GM18870 (cell line): ENCODE measurements at regions not wholly inside any gene's neighbourhood (a gene's known extent, or its start where the extent isn't known, plus 50 kb on each side); places are given as distances from the start of the nearest gene placed in this dataset.
"Not testable (repeated sequence)": the region's sequence is repeated elsewhere in the genome, so short reads cannot be mapped to it uniquely, and the experiment has no call there.

ENCODE experiments used
- ATAC-seq: cut with Tn5 transposase; IDR thresholded peaks from one replicate; pipeline ENCODE4 v1.9.1; 2021; ENCODE audit warnings: moderate library complexity; ENCODE audit not compliant: unreplicated experiment

DNA sequence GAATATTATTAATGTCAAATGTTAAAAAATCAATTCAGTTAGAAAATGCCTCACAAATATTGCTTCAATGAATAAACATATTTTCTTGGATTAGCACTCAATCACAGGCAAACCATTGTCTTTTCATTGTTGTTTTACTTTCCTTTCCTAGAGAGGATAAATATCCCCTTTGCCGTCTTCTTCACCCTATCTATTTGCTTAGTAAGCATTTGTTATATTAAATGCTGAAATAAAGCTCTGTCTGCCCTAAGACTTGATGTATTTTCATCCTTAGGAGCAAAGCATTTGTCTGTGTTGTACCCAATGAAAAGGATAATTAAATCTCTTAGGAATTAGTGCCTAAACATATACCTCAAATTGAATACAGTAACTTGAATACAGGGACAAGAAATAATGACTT is 1071.2 kb upstream of the GYPC start:
- ATAC-seq: no peak

GRCh38 chr2:125588780-125589179 is 1067.2 kb upstream of the GYPC start:
- ATAC-seq: no peak

DNA sequence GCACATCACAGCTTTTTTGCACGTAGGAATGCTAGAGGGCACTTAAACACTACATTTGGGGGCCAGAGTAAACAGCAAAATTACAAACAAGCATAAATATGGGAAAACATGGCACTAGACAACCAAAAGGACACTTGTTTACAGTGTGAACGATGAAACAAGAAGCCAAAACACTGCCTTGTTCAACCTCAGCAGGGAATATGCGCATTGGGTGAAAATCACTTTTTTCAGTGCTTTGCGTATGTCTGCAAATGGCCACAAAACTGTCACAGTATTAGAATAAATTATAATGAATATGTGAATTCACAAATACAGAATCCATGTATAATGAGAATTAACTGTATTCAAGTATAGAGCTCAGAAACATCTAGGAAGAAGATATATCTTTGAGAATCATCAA is 1064.0 kb upstream of the GYPC start:
- ATAC-seq: no peak

GRCh38 chr2:125593036-125593435 is 1062.9 kb upstream of the GYPC start:
- no peak for ATAC-seq

- ATAC-seq: no peak
Observed at GRCh38 chr2:125596612-125597011, 1059.3 kb upstream of the GYPC start.

DNA sequence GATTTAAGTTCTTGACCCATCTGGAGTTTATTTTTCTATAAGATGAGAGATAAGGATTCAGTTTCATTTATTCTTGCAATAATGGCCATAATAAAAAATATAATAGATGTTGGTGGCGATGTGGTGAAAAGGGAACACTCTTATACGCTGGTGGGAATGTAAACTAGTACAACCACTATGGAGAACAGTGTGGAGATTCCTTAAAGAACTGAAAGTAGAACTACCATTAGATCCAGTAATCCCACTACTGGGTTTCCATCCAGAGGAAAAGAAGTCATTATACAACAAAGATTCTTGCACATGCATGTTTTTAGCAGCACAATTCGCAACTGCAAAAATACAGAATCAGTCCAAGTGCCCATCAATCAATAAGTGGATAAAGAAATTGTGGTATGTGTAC is 1040.5 kb upstream of the GYPC start:
- no peak for ATAC-seq

- no peak for ATAC-seq
Observed at GRCh38 chr2:125630377-125630776, 1025.6 kb upstream of the GYPC start.

- ATAC-seq: no peak
Observed at GRCh38 chr2:125634662-125635061, 1021.3 kb upstream of the GYPC start.

- no peak for ATAC-seq
Observed at GRCh38 chr2:125638345-125638744, 1017.6 kb upstream of the GYPC start.

- no peak for ATAC-seq
Observed at GRCh38 chr2:125642032-125642431, 1013.9 kb upstream of the GYPC start.

GRCh38 chr2:125643128-125643527 is 1012.8 kb upstream of the GYPC start:
- no peak for ATAC-seq

- ATAC-seq: no peak
Observed at GRCh38 chr2:125643585-125643984, 1012.4 kb upstream of the GYPC start.

- ATAC-seq: no peak
Observed at GRCh38 chr2:125644257-125644656, 1011.7 kb upstream of the GYPC start.

GRCh38 chr2:125652280-125652679 is 1003.7 kb upstream of the GYPC start:
- ATAC-seq: no peak

DNA sequence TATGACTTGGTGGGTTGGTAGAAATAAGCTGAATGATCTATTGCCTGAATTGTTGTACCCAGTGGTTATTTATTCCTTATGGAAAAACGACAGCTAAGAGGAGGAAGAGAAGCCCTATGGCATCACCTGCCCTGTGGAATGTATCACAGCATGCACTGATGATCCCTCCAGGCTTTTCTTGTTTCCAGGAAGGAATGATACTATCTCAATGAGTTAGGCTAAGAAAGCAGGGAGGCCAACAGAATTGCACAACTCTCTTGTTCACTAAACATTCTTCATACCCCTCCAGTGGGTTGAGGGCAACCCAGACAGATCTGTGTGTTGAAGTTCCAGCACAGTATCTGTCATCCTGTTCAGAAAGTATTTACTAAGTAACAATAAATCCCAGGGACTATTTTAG is 1001.7 kb upstream of the GYPC start:
- no peak for ATAC-seq

GRCh38 chr2:125656190-125656589 is 999.8 kb upstream of the GYPC start:
- no peak for ATAC-seq

- ATAC-seq: no peak
Observed at GRCh38 chr2:125658583-125658982, 997.4 kb upstream of the GYPC start.

GRCh38 chr2:125660369-125660768 is 995.6 kb upstream of the GYPC start:
- ATAC-seq: not testable (repeated sequence)

- no peak for ATAC-seq
Observed at GRCh38 chr2:125667630-125668029, 988.3 kb upstream of the GYPC start.

GRCh38 chr2:125679903-125680302 is 976.1 kb upstream of the GYPC start:
- no peak for ATAC-seq

- no peak for ATAC-seq
Observed at GRCh38 chr2:125680809-125681208, 975.1 kb upstream of the GYPC start.

- no peak for ATAC-seq
Observed at GRCh38 chr2:125681576-125681975, 974.4 kb upstream of the GYPC start.

DNA sequence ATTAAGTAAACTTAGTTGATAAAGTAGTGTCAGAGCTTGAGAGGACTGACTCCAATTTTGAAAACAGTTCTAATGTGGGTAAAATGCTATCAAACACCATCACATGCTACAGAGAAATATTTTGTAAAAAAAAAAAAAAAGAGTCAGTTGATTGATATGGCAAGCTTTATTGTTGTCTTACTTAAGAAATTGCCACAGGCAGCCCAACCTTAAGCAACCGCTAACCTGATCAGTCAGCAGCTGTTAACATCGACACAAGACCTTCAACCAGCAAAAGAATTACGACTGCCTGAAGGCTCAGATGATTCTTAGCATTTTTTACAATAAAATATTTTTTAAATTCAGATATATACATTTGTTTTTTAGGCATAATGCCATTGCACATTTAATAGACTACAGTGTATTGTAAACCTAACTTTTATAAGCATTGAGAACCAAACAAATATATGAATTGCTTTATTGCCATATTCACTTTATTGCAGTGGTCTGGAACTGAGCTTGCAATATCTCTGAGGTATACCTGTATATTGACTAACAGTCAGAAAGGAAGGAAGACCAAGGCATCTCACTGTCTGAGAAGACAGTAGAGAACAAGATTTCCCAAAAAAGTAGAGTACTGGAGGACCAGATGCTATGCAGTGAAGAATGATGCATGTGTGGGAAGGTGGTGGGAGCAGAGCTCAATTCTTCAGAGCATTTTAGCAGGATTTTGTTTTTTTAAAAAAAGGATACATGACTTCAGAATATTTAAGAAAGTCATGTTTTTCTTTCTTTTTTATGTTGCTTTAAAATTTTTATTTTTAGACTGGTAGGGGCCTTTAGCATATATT is 973.8 kb upstream of the GYPC start:
- no peak for ATAC-seq
